ENCODE measurements at regions not wholly inside any gene's neighbourhood (a gene's known extent, or its start where the extent isn't known, plus 50 kb on each side); places are given as distances from the start of the nearest gene placed in this dataset.
"Not testable (repeated sequence)": the region's sequence is repeated elsewhere in the genome, so short reads cannot be mapped to it uniquely, and the experiment has no call there.

GRCh38 chr6:66326228-66326627 is 619.2 kb upstream of the EYS start:
- no peak for DNase-seq

GRCh38 chr6:66321017-66321416 is 614.0 kb upstream of the EYS start:
- DNase-seq: peak; percentile 25

GRCh38 chr6:66307490-66307889 is 600.5 kb upstream of the EYS start:
- DNase-seq: no peak

- DNase-seq: no peak
Observed at GRCh38 chr6:66291905-66292304, 584.9 kb upstream of the EYS start.

GRCh38 chr6:66289889-66290288 is 582.9 kb upstream of the EYS start:
- no peak for DNase-seq

GRCh38 chr6:66278115-66278514 is 571.1 kb upstream of the EYS start:
- no peak for DNase-seq

GRCh38 chr6:66277400-66277799 is 570.4 kb upstream of the EYS start:
- DNase-seq: no peak

GRCh38 chr6:66265737-66266136 is 558.7 kb upstream of the EYS start:
- no peak for DNase-seq

- DNase-seq: no peak
Observed at GRCh38 chr6:66264376-66264775, 557.4 kb upstream of the EYS start.

GRCh38 chr6:66258731-66259487 is 551.9 kb upstream of the EYS start:
- not testable (repeated sequence) for DNase-seq

GRCh38 chr6:66245231-66245630 is 538.2 kb upstream of the EYS start:
- no peak for DNase-seq

- no peak for DNase-seq
Observed at GRCh38 chr6:66238851-66239250, 531.8 kb upstream of the EYS start.

- DNase-seq: no peak
Observed at GRCh38 chr6:66232890-66233289, 525.9 kb upstream of the EYS start.

GRCh38 chr6:66230591-66230990 is 523.6 kb upstream of the EYS start:
- DNase-seq: no peak

- no peak for DNase-seq
Observed at GRCh38 chr6:66226109-66226508, 519.1 kb upstream of the EYS start.

GRCh38 chr6:66210964-66211363 is 503.9 kb upstream of the EYS start:
- no peak for DNase-seq

GRCh38 chr6:66200390-66200789 is 493.4 kb upstream of the EYS start:
- no peak for DNase-seq

- DNase-seq: no peak
Observed at GRCh38 chr6:66199171-66199570, 492.1 kb upstream of the EYS start.

- no peak for DNase-seq
Observed at GRCh38 chr6:66198062-66198624, 491.1 kb upstream of the EYS start.

- DNase-seq: peak; percentile 11
Observed at GRCh38 chr6:66190858-66191257, 483.8 kb upstream of the EYS start.

- DNase-seq: peak; percentile 4
Observed at GRCh38 chr6:66189915-66190314, 482.9 kb upstream of the EYS start.

GRCh38 chr6:66186756-66187155 is 479.7 kb upstream of the EYS start:
- DNase-seq: no peak

GRCh38 chr6:66184091-66184490 is 477.1 kb upstream of the EYS start:
- no peak for DNase-seq

GRCh38 chr6:66179361-66179760 is 472.3 kb upstream of the EYS start:
- DNase-seq: no peak

GRCh38 chr6:66173587-66173986 is 466.6 kb upstream of the EYS start:
- DNase-seq: no peak
